Astrocyte of the hippocampus (primary cell): ENCODE measurements at regions not wholly inside any gene's neighbourhood (a gene's known extent, or its start where the extent isn't known, plus 50 kb on each side); places are given as distances from the start of the nearest gene placed in this dataset.
"Not testable (repeated sequence)": the region's sequence is repeated elsewhere in the genome, so short reads cannot be mapped to it uniquely, and the experiment has no call there.

Experiments
- DNase-seq: peaks from one replicate; pipeline ENCODE4 v3.0.0; 2011; ENCODE audit warnings: low read depth, low spot score

- DNase-seq = not testable (repeated sequence)
These were observed 243.7 kb upstream of the FOXN3 start for GRCh38 chr14:89660625-89661233.

- no peak for DNase-seq
These were observed 243.1 kb upstream of the FOXN3 start for GRCh38 chr14:89660166-89660565.

GRCh38 chr14:89658977-89659670 lies 242.1 kb upstream of the FOXN3 start:
- no peak for DNase-seq

GRCh38 chr14:89657014-89657413 lies 240.0 kb upstream of the FOXN3 start:
- no peak for DNase-seq

GRCh38 chr14:89654998-89655397 lies 238.0 kb upstream of the FOXN3 start:
- peak; percentile 29 for DNase-seq

- DNase-seq = no peak
These were observed 235.3 kb upstream of the FOXN3 start for GRCh38 chr14:89652352-89652751.

GRCh38 chr14:89651805-89652204 lies 234.8 kb upstream of the FOXN3 start:
- DNase-seq = no peak

GRCh38 chr14:89650077-89650978 lies 233.3 kb upstream of the FOXN3 start:
- no peak for DNase-seq

GRCh38 chr14:89649451-89650075 lies 232.5 kb upstream of the FOXN3 start:
- DNase-seq = no peak

GRCh38 chr14:89648924-89649323 lies 231.9 kb upstream of the FOXN3 start:
- no peak for DNase-seq

GRCh38 chr14:89648510-89648909 lies 231.5 kb upstream of the FOXN3 start:
- no peak for DNase-seq

GRCh38 chr14:89646971-89647370 lies 229.9 kb upstream of the FOXN3 start:
- DNase-seq = no peak

GRCh38 chr14:89644641-89645040 lies 227.6 kb upstream of the FOXN3 start:
- DNase-seq = no peak

- no peak for DNase-seq
These were observed 224.6 kb upstream of the FOXN3 start for GRCh38 chr14:89641495-89642175.

- no peak for DNase-seq
These were observed 223.1 kb upstream of the FOXN3 start for GRCh38 chr14:89640141-89640540.

GRCh38 chr14:89639687-89640086 lies 222.7 kb upstream of the FOXN3 start:
- no peak for DNase-seq

GRCh38 chr14:89638891-89639290 lies 221.9 kb upstream of the FOXN3 start:
- DNase-seq = no peak

GRCh38 chr14:89637581-89637980 lies 220.5 kb upstream of the FOXN3 start:
- DNase-seq = no peak

- DNase-seq = no peak
These were observed 218.6 kb upstream of the FOXN3 start for GRCh38 chr14:89635615-89636014.

- no peak for DNase-seq
These were observed 217.0 kb upstream of the FOXN3 start for GRCh38 chr14:89634037-89634436.

- no peak for DNase-seq
These were observed 213.2 kb upstream of the FOXN3 start for GRCh38 chr14:89630101-89630829.
